K562 (cell line): ENCODE measurements at regions not wholly inside any gene's neighbourhood (a gene's known extent, or its start where the extent isn't known, plus 50 kb on each side); places are given as distances from the start of the nearest gene placed in this dataset.

Experiments used
- ARID1B ChIP-seq: fragments of 450-650 bp; IDR thresholded peaks from 2 replicates; pipeline ENCODE4 v1.6.1; 2016; ENCODE audit warnings: antibody characterized with exemption, mild to moderate bottlenecking, inconsistent platforms
- BCOR ChIP-seq: fragments of 450-650 bp; IDR thresholded peaks from 2 replicates; pipeline ENCODE4 v1.6.1; 2016
- CBFA2T2 ChIP-seq: fragments of 450-650 bp; conservative IDR thresholded peaks from 2 replicates; pipeline ENCODE4 v1.6.1; 2017; ENCODE audit warnings: mild to moderate bottlenecking
- CTBP1 ChIP-seq: fragments of 450-650 bp; IDR thresholded peaks from 2 replicates; pipeline ENCODE4 v1.6.1; 2016; ENCODE audit warnings: borderline replicate concordance
- DACH1 ChIP-seq: fragments of 450-650 bp; IDR thresholded peaks from 2 replicates; pipeline ENCODE4 v1.6.1; 2018; ENCODE audit not compliant: partially characterized antibody
- ETV6 ChIP-seq, 3 experiments: fragments of 150-350 bp in 1 of 3; sonication (generic) in 1 of 3; formaldehyde crosslinking in 1 of 3; IDR thresholded peaks; 2 replicates each; pipeline versions ENCODE4 v1.6.1 to v1.8.0; 2014 to 2022; ENCODE audit warnings: borderline replicate concordance in 2 of 3, low read depth in 2 of 3, antibody characterized with exemption in 1 of 3, low read length in 1 of 3, mild to moderate bottlenecking in 1 of 3, missing genetic modification reagents in 1 of 3
- FOXJ2 ChIP-seq: fragments of 200-800 bp; sonication (Bioruptor generic); IDR thresholded peaks from 2 replicates; pipeline ENCODE4 v1.6.1; 2016; ENCODE audit warnings: missing genetic modification characterization, missing compliant biosample characterization
- HDAC1 ChIP-seq, 2 experiments: fragments of 450-650 bp; IDR thresholded peaks; 2 replicates each; pipeline ENCODE4 v1.6.1; 2016 to 2017; ENCODE audit warnings: inconsistent platforms in 1 of 2, mild to moderate bottlenecking in 1 of 2, moderate library complexity in 1 of 2
- HDAC2 ChIP-seq: fragments of 450-650 bp; IDR thresholded peaks from 2 replicates; pipeline ENCODE4 v1.6.1; 2016; ENCODE audit warnings: mild to moderate bottlenecking
- MCM5 ChIP-seq: fragments of 450-650 bp; IDR thresholded peaks from 2 replicates; pipeline ENCODE4 v1.6.1; 2016; ENCODE audit warnings: low read depth
- MTA2 ChIP-seq: fragments of 450-650 bp; IDR thresholded peaks from 2 replicates; pipeline ENCODE4 v1.6.1; 2016; ENCODE audit warnings: low read depth
- MTA3 ChIP-seq: fragments of 450-650 bp; formaldehyde crosslinking; IDR thresholded peaks from 2 replicates; pipeline ENCODE4 v1.6.1; 2017; ENCODE audit warnings: mild to moderate bottlenecking, borderline replicate concordance
- NCOA1 ChIP-seq: fragments of 450-650 bp; IDR thresholded peaks from 2 replicates; pipeline ENCODE4 v1.6.1; 2016; ENCODE audit warnings: low read depth
- NCOA6 ChIP-seq: fragments of 450-650 bp; IDR thresholded peaks from 2 replicates; pipeline ENCODE4 v1.6.1; 2017; ENCODE audit warnings: mild to moderate bottlenecking
- NCOR1 ChIP-seq: fragments of 450-650 bp; IDR thresholded peaks from 2 replicates; pipeline ENCODE4 v1.6.1; 2016; ENCODE audit warnings: mild to moderate bottlenecking, moderate library complexity
- NFE2 ChIP-seq: IDR thresholded peaks from 2 replicates; pipeline ENCODE4 v1.6.1; 2014; ENCODE audit warnings: antibody characterized with exemption, low read depth
- NFIC ChIP-seq: fragments of 450-650 bp; IDR thresholded peaks from 2 replicates; pipeline ENCODE4 v1.6.1; 2017; ENCODE audit warnings: mild to moderate bottlenecking, inconsistent platforms
- NFRKB ChIP-seq: fragments of 450-650 bp; IDR thresholded peaks from 2 replicates; pipeline ENCODE4 v1.6.1; 2016; ENCODE audit warnings: low read depth
- PKNOX1 ChIP-seq: fragments of 450-650 bp; IDR thresholded peaks from 2 replicates; pipeline ENCODE4 v1.6.1; 2016
- TAL1 ChIP-seq: fragments of 450-650 bp; IDR thresholded peaks from 2 replicates; pipeline ENCODE4 v1.6.1; 2016; ENCODE audit warnings: mild to moderate bottlenecking
- TF ChIP-seq, protein P1 (sequence below): fragments of 450-650 bp; IDR thresholded peaks from 2 replicates; pipeline ENCODE4 v1.6.1; 2016; ENCODE audit warnings: antibody characterized with exemption
- TF ChIP-seq, protein P2 (sequence below): sonication (generic); formaldehyde crosslinking; IDR thresholded peaks from 2 replicates; pipeline ENCODE4 v1.8.0; 2022; ENCODE audit warnings: mild to moderate bottlenecking, missing genetic modification reagents, borderline replicate concordance
- TF ChIP-seq, protein P3 (sequence below), 2 experiments: fragments of 150-350 bp in 1 of 2; IDR thresholded peaks; 2 replicates each; pipeline ENCODE4 v1.6.1; 2012 to 2016; ENCODE audit warnings: low read depth in 2 of 2, low read length in 2 of 2, mild to moderate bottlenecking in 1 of 2, moderate library complexity in 1 of 2

DNA sequence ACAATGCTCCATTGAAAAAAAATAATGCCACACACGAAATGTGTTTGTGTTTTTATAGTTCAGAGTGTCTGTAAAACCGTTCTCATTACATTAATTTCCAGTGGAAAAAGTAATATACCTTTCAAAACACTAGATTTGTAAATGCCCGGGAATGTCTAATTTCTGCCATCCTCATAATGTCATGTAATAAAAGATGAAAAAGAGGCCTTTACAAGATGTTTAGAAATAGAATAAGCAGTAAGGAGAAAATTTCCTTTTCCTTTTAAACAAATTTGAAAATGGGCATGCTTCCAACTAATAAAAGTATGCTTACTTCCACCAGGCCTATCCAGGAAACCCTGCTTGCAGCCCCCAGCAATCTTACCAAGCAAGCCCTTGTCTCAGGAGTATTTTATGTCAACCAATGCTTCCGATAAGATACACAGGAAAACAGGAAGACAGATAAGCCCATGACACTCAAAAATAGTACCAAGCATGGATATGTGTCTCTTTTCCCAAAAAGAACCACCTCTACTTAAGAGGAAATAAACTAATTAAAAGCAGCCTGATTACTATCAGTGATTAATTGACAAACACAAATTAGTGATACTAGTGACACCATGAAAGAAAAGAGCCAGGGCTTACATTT lies 894.7 kb upstream of the INTU start (continued):
- TF ChIP-seq MTA2 = peak; percentile 48; the same call in 1 of the 2 replicates
- TF ChIP-seq CBFA2T2 = peak; percentile 79
- peak; percentile 88 for TF ChIP-seq NFIC
- peak; percentile 18; the same call in 1 of the 2 replicates for TF ChIP-seq NFRKB
- TF ChIP-seq HDAC2 = peak; percentile 31; the same call in 1 of the 2 replicates
- TF ChIP-seq TAL1 = peak; percentile 75
- TF ChIP-seq NCOA6 = no peak
- TF ChIP-seq DACH1 = peak; percentile 80
- TF ChIP-seq ARID1B = peak; percentile 90
- TF ChIP-seq ETV6 (IDR thresholded peaks at IDR 0.05; ENCODE audit: borderline replicate concordance in 1 of 2, low read depth in 2 of 2, low read length in 1 of 2) = peak in 1 of 2 experiments; percentile 77; a peak in 1 of 4 replicates
- no peak for TF ChIP-seq ETV6 (CRISPR knock-in tag; IDR thresholded peaks at IDR 0.05; ENCODE audit: borderline replicate concordance)
- TF ChIP-seq NCOR1 = peak; percentile 85
- TF ChIP-seq, protein P1, sequence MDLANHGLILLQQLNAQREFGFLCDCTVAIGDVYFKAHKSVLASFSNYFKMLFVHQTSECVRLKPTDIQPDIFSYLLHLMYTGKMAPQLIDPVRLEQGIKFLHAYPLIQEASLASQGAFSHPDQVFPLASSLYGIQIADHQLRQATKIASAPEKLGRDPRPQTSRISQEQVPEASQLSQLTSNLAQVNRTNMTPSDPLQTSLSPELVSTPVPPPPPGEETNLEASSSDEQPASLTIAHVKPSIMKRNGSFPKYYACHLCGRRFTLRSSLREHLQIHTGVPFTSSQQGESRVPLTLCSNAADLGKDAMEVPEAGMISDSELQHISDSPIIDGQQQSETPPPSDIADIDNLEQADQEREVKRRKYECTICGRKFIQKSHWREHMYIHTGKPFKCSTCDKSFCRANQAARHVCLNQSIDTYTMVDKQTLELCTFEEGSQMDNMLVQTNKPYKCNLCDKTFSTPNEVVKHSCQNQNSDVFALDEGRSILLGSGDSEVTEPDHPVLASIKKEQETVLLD = peak; percentile 73; the same call in 1 of the 2 replicates
- TF ChIP-seq HDAC1 (IDR thresholded peaks at IDR 0.05) = peak in 1 of 2 experiments; percentile 38; a peak in 1 of 4 replicates
- peak; percentile 39; the same call in 1 of the 2 replicates for TF ChIP-seq NCOA1
- TF ChIP-seq, protein P2, sequence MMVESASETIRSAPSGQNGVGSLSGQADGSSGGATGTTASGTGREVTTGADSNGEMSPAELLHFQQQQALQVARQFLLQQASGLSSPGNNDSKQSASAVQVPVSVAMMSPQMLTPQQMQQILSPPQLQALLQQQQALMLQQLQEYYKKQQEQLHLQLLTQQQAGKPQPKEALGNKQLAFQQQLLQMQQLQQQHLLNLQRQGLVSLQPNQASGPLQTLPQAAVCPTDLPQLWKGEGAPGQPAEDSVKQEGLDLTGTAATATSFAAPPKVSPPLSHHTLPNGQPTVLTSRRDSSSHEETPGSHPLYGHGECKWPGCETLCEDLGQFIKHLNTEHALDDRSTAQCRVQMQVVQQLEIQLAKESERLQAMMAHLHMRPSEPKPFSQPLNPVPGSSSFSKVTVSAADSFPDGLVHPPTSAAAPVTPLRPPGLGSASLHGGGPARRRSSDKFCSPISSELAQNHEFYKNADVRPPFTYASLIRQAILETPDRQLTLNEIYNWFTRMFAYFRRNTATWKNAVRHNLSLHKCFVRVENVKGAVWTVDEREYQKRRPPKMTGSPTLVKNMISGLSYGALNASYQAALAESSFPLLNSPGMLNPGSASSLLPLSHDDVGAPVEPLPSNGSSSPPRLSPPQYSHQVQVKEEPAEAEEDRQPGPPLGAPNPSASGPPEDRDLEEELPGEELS (CRISPR knock-in tag) = no peak
- peak; percentile 26; the same call in 1 of the 2 replicates for TF ChIP-seq CTBP1
- 0 out of 2 replicates have a peak, but pooled peaks have one; percentile 32 for TF ChIP-seq NFE2
- peak; percentile 67 for TF ChIP-seq PKNOX1
- TF ChIP-seq, protein P3, sequence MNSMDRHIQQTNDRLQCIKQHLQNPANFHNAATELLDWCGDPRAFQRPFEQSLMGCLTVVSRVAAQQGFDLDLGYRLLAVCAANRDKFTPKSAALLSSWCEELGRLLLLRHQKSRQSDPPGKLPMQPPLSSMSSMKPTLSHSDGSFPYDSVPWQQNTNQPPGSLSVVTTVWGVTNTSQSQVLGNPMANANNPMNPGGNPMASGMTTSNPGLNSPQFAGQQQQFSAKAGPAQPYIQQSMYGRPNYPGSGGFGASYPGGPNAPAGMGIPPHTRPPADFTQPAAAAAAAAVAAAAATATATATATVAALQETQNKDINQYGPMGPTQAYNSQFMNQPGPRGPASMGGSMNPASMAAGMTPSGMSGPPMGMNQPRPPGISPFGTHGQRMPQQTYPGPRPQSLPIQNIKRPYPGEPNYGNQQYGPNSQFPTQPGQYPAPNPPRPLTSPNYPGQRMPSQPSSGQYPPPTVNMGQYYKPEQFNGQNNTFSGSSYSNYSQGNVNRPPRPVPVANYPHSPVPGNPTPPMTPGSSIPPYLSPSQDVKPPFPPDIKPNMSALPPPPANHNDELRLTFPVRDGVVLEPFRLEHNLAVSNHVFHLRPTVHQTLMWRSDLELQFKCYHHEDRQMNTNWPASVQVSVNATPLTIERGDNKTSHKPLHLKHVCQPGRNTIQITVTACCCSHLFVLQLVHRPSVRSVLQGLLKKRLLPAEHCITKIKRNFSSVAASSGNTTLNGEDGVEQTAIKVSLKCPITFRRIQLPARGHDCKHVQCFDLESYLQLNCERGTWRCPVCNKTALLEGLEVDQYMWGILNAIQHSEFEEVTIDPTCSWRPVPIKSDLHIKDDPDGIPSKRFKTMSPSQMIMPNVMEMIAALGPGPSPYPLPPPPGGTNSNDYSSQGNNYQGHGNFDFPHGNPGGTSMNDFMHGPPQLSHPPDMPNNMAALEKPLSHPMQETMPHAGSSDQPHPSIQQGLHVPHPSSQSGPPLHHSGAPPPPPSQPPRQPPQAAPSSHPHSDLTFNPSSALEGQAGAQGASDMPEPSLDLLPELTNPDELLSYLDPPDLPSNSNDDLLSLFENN (IDR thresholded peaks at IDR 0.05; ENCODE audit: low read depth in 2 of 2, low read length in 2 of 2) = peak in 1 of 2 experiments; percentile 53; a peak in 1 of 4 replicates
- TF ChIP-seq MCM5 = no peak
- TF ChIP-seq FOXJ2 (tag) = 0 out of 2 replicates have a peak, but pooled peaks have one; percentile 21
- TF ChIP-seq MTA3 = peak; percentile 42; the same call in 1 of the 2 replicates
- peak; percentile 39; the same call in 1 of the 2 replicates for TF ChIP-seq BCOR
